ENCODE measurements at regions not wholly inside any gene's neighbourhood (a gene's known extent, or its start where the extent isn't known, plus 50 kb on each side); places are given as distances from the start of the nearest gene placed in this dataset.

DNA sequence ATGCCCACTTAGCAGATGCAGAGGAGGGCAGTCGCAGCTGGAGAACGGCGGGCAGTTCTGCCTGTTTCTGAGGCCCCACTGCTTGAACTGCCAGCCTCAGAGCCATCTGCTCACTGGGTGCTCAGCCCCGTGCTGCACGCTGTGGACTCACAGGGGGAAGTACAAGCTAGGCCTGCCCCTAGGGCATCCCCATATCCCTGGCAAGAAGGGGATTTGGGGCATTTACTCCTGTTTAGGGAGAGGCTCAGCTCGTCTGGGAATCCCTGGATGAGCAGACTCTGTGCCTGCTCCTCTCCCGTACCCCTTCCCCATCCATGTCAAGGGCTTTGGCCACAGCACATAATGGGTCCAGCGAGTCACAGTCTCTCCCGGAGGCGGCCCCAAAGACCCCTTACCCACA, 169.8 kb upstream of the PKDCC start:
- TF ChIP-seq, protein P1, sequence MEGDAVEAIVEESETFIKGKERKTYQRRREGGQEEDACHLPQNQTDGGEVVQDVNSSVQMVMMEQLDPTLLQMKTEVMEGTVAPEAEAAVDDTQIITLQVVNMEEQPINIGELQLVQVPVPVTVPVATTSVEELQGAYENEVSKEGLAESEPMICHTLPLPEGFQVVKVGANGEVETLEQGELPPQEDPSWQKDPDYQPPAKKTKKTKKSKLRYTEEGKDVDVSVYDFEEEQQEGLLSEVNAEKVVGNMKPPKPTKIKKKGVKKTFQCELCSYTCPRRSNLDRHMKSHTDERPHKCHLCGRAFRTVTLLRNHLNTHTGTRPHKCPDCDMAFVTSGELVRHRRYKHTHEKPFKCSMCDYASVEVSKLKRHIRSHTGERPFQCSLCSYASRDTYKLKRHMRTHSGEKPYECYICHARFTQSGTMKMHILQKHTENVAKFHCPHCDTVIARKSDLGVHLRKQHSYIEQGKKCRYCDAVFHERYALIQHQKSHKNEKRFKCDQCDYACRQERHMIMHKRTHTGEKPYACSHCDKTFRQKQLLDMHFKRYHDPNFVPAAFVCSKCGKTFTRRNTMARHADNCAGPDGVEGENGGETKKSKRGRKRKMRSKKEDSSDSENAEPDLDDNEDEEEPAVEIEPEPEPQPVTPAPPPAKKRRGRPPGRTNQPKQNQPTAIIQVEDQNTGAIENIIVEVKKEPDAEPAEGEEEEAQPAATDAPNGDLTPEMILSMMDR (conservative IDR thresholded peaks at IDR 0.05) = no peak
- TF ChIP-seq ZFX (IDR thresholded peaks at IDR 0.05) = no peak
